Nephron (organoid): ENCODE measurements at regions not wholly inside any gene's neighbourhood (a gene's known extent, or its start where the extent isn't known, plus 50 kb on each side); places are given as distances from the start of the nearest gene placed in this dataset.

ENCODE experiments used
- H3K27ac Mint-ChIP-seq, 3 experiments: 2 replicates each; pipeline ENCODE4 v1.8.0; 2020; ENCODE audit warnings: mixed read lengths in 3 of 3, mild to moderate bottlenecking in 2 of 3, moderate library complexity in 1 of 3
- H3K27me3 Mint-ChIP-seq: 2 replicates; pipeline ENCODE4 v1.8.0; 2021; ENCODE audit warnings: low read depth, mild to moderate bottlenecking, moderate library complexity, mixed read lengths
- H3K36me3 Mint-ChIP-seq: 2 replicates; pipeline ENCODE4 v1.8.0; 2020; ENCODE audit warnings: low read depth, mixed read lengths
- H3K4me1 Mint-ChIP-seq: 2 replicates; pipeline ENCODE4 v1.8.0; 2020; ENCODE audit warnings: mixed read lengths
- H3K4me3 Mint-ChIP-seq, 3 experiments: 2 replicates each; pipeline ENCODE4 v1.8.0; 2020; ENCODE audit warnings: mild to moderate bottlenecking in 3 of 3, mixed read lengths in 3 of 3, moderate library complexity in 2 of 3
- H3K9me3 Mint-ChIP-seq: 2 replicates; pipeline ENCODE4 v1.8.0; 2020; ENCODE audit warnings: mixed read lengths
- TF ChIP-seq, protein P1 (sequence below), 3 experiments: fragments of 200-600 bp; sonication (generic); IDR thresholded peaks; one replicate each; pipeline ENCODE4 v1.5.0; 2021; ENCODE audit warnings: antibody characterized with exemption in 3 of 3; ENCODE audit not compliant: unreplicated experiment in 3 of 3

GRCh38 chr7:106169821-106170610 is 57.9 kb upstream of the SYPL1 start:
- H3K27me3 Mint-ChIP-seq, result peaks cover 7% of the 10 kb centered on the region
- H3K36me3 Mint-ChIP-seq, result no peaks in the 10 kb centered on the region
- H3K9me3 Mint-ChIP-seq, result no peaks in the 10 kb centered on the region
- H3K27ac Mint-ChIP-seq, result no peak overlapping the region
- TF ChIP-seq, protein P1, sequence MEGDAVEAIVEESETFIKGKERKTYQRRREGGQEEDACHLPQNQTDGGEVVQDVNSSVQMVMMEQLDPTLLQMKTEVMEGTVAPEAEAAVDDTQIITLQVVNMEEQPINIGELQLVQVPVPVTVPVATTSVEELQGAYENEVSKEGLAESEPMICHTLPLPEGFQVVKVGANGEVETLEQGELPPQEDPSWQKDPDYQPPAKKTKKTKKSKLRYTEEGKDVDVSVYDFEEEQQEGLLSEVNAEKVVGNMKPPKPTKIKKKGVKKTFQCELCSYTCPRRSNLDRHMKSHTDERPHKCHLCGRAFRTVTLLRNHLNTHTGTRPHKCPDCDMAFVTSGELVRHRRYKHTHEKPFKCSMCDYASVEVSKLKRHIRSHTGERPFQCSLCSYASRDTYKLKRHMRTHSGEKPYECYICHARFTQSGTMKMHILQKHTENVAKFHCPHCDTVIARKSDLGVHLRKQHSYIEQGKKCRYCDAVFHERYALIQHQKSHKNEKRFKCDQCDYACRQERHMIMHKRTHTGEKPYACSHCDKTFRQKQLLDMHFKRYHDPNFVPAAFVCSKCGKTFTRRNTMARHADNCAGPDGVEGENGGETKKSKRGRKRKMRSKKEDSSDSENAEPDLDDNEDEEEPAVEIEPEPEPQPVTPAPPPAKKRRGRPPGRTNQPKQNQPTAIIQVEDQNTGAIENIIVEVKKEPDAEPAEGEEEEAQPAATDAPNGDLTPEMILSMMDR (IDR thresholded peaks at IDR 0.05; ENCODE audit: unreplicated experiment in 3 of 3), result no peak
- H3K4me3 Mint-ChIP-seq, result no peak overlapping the region
- peaks cover 16% of the 10 kb centered on the region for H3K4me1 Mint-ChIP-seq

DNA sequence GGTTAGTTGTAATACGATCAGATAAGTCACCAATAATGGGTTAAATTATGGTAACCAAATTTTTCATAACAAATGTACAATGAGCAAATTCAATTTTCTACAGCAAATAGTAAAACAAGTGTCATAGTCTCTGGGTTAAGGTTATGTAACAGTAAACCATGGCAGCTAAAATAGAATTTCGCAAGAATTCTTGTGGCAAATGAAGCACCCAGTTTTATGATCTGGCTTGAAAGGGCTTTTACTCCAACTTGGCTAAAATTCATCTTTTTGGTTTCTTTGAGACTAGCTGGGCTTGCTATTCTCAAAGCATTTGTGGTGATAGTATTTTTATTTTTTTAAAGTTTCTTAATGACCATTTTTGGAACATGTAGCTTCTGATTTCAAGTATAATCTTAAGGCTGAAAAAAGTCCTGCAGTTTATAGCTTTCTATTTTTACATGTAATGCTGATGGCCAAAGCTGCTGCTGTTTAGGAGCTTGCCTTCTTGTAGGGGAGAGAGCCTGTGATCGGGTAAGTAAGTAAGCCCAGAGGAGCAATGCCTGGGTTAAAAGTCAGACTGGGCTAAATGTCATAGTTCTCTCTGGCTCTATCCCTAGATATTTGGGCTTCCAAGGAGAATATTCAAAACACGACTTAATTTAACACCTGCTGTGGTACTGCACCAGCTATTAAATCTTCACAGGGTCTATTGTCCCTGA is 55.5 kb upstream of the SYPL1 start:
- H3K27me3 Mint-ChIP-seq, result peaks cover 3% of the 10 kb centered on the region
- no peaks in the 10 kb centered on the region for H3K36me3 Mint-ChIP-seq
- TF ChIP-seq, protein P1 (IDR thresholded peaks at IDR 0.05; ENCODE audit: unreplicated experiment in 3 of 3), result no peak
- peaks cover 11% of the 10 kb centered on the region for H3K9me3 Mint-ChIP-seq
- H3K4me1 Mint-ChIP-seq, result peaks cover 16% of the 10 kb centered on the region
- H3K4me3 Mint-ChIP-seq, result no peak overlapping the region
- no peak overlapping the region for H3K27ac Mint-ChIP-seq

GRCh38 chr7:106166651-106167342 is 54.7 kb upstream of the SYPL1 start:
- Mint-ChIP-seq H3K27ac (no peak overlapping the region), H3K27me3 (peaks cover 3% of the 10 kb centered on the region), H3K4me1 (peaks cover 16% of the 10 kb centered on the region), H3K36me3 (no peaks in the 10 kb centered on the region), H3K9me3 (peaks cover 15% of the 10 kb centered on the region), H3K4me3 (no peak overlapping the region)
- TF ChIP-seq, protein P1 (IDR thresholded peaks at IDR 0.05; ENCODE audit: unreplicated experiment in 3 of 3), result peak; percentile 79 to 92 (median 79)

GRCh38 chr7:106165337-106165736 is 53.2 kb upstream of the SYPL1 start:
- peaks cover 3% of the 10 kb centered on the region for H3K27me3 Mint-ChIP-seq
- H3K36me3 Mint-ChIP-seq, result no peaks in the 10 kb centered on the region
- no peak overlapping the region for H3K27ac Mint-ChIP-seq

DNA sequence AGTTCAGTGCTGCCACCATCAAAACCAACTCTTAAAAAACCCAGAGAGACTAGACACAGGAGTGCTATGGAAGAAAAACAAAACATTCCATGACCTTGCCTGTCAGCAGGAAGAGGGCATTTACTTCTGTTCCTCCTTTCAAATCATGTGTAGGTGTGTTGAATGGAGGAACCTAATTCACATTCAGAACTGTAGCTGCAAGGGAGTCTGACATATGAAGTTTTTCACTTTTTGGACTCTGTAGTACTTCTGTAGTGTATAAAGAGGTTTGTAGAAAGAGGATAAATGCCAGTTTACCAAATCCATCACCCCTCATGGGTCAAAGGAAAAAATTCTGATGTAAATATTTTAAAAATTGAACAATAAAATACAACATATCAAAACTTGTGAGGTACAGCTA is 51.1 kb upstream of the SYPL1 start:
- H3K27me3 Mint-ChIP-seq, result peaks cover 3% of the 10 kb centered on the region
- TF ChIP-seq, protein P1 (IDR thresholded peaks at IDR 0.05; ENCODE audit: unreplicated experiment in 3 of 3), result no peak
- H3K9me3 Mint-ChIP-seq, result peaks cover 30% of the 10 kb centered on the region

More at GRCh38 chr7:106165337-106165736, 53.2 kb upstream of the SYPL1 start:
- no peak overlapping the region for H3K4me3 Mint-ChIP-seq
- peaks cover 26% of the 10 kb centered on the region for H3K9me3 Mint-ChIP-seq
- H3K4me1 Mint-ChIP-seq, result peaks cover 16% of the 10 kb centered on the region
- TF ChIP-seq, protein P1 (IDR thresholded peaks at IDR 0.05; ENCODE audit: unreplicated experiment in 3 of 3), result no peak

More for the DNA sequence above, 51.1 kb upstream of the SYPL1 start:
- Mint-ChIP-seq H3K27ac (no peak overlapping the region), H3K36me3 (no peaks in the 10 kb centered on the region), H3K4me3 (no peak overlapping the region), H3K4me1 (peaks cover 16% of the 10 kb centered on the region)
